ENCODE measurements at regions not wholly inside any gene's neighbourhood (a gene's known extent, or its start where the extent isn't known, plus 50 kb on each side); places are given as distances from the start of the nearest gene placed in this dataset.

DNA sequence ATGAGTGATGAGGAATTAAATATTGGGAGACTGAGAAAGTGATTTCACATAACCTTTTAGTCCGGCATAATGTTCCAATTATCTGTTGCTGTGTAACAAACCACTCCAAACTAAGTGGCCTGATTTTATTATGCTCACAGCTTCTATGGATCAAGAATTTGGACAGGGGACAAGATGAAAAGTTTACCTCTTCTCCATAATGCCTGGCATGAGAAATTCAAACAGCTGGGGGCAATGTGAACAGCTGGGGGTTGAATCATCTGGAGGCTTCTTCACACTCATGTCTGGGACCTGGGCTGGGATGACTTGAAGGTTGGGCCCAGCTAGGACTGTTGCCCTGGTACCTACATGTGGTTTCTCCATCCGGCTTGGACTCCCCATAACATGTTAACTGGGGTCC lies 99.4 kb upstream of the DRD2 start:
- no peaks in the 10 kb centered on the region for H4K20me1 ChIP-seq (ENCODE audit: control insufficient read depth, extremely low read depth, insufficient read depth, low read length)
- H3K4me2 ChIP-seq (ENCODE audit: extremely low read depth, insufficient read depth, low read length): no peak overlapping the region
- H3K9me3 ChIP-seq (ENCODE audit: control insufficient read depth, insufficient read depth, low read depth, low read length): no peaks in the 10 kb centered on the region
- no peaks in the 10 kb centered on the region for H3K36me3 ChIP-seq (ENCODE audit: control insufficient read depth, insufficient read depth, low read length)
- no peak overlapping the region for H3K27ac ChIP-seq (ENCODE audit: insufficient read depth, low read length)
- no peak overlapping the region for H3K9ac ChIP-seq (ENCODE audit: insufficient read depth, low read length)
- H3K79me2 ChIP-seq (ENCODE audit: control insufficient read depth, insufficient read depth, low read length): no peaks in the 10 kb centered on the region
- no peaks in the 10 kb centered on the region for H3K27me3 ChIP-seq (ENCODE audit: control insufficient read depth, insufficient read depth, low read length)
- H2AFZ ChIP-seq (ENCODE audit: low read length): no peak overlapping the region
- TF ChIP-seq, protein P1, sequence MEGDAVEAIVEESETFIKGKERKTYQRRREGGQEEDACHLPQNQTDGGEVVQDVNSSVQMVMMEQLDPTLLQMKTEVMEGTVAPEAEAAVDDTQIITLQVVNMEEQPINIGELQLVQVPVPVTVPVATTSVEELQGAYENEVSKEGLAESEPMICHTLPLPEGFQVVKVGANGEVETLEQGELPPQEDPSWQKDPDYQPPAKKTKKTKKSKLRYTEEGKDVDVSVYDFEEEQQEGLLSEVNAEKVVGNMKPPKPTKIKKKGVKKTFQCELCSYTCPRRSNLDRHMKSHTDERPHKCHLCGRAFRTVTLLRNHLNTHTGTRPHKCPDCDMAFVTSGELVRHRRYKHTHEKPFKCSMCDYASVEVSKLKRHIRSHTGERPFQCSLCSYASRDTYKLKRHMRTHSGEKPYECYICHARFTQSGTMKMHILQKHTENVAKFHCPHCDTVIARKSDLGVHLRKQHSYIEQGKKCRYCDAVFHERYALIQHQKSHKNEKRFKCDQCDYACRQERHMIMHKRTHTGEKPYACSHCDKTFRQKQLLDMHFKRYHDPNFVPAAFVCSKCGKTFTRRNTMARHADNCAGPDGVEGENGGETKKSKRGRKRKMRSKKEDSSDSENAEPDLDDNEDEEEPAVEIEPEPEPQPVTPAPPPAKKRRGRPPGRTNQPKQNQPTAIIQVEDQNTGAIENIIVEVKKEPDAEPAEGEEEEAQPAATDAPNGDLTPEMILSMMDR (conservative IDR thresholded peaks at IDR 0.05 in 1 of 2, IDR thresholded peaks at IDR 0.05 in 1 of 2; ENCODE audit: low read depth in 1 of 2, low read length in 2 of 2): no peak
- TF ChIP-seq EZH2 (IDR thresholded peaks at IDR 0.05; ENCODE audit: low read length, missing control alignments): no peak
- no peak for DNase-seq (ENCODE audit: low read depth in 2 of 2)
- no peaks in the 10 kb centered on the region for H3K4me1 ChIP-seq (ENCODE audit: control insufficient read depth, extremely low read depth, insufficient read depth, low read length)
- H3K4me3 ChIP-seq (replicated peaks in 1 of 4; ENCODE audit: control extremely low read depth in 1 of 4, insufficient read depth in 1 of 4, low read depth in 3 of 4, low read length in 4 of 4): no peak overlapping the region

DNA sequence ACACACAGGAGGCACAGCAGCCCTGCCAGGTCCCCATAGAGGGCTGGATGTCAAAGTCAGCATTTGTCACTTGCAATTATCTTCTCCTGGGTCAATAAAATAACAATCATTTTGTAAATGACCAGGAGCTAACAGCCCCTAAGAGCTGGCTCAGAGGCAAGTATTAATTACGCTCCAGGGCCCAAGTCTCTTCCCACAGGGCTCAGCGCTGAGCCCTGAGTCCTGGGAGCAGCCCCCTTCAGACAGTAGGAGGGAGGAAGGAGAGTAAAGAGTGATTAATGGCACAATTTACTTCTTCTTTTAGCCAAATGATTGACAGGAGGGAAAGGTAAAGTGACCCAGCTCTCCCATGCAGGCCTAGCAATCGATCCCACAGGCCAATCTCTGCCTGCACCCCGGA lies 99.0 kb upstream of the DRD2 start:
- Histone ChIP-seq H3K4me2 (ENCODE audit: extremely low read depth, insufficient read depth, low read length) (no peak overlapping the region), H4K20me1 (ENCODE audit: control insufficient read depth, extremely low read depth, insufficient read depth, low read length) (no peaks in the 10 kb centered on the region), H3K27ac (ENCODE audit: insufficient read depth, low read length) (no peak overlapping the region), H3K9ac (ENCODE audit: insufficient read depth, low read length) (no peak overlapping the region), H3K4me1 (ENCODE audit: control insufficient read depth, extremely low read depth, insufficient read depth, low read length) (no peaks in the 10 kb centered on the region), H3K36me3 (ENCODE audit: control insufficient read depth, insufficient read depth, low read length) (no peaks in the 10 kb centered on the region), H3K79me2 (ENCODE audit: control insufficient read depth, insufficient read depth, low read length) (no peaks in the 10 kb centered on the region), H2AFZ (ENCODE audit: low read length) (no peak overlapping the region), H3K4me3 (replicated peaks in 1 of 4; ENCODE audit: control extremely low read depth in 1 of 4, insufficient read depth in 1 of 4, low read depth in 3 of 4, low read length in 4 of 4) (no peak overlapping the region), H3K27me3 (ENCODE audit: control insufficient read depth, insufficient read depth, low read length) (no peaks in the 10 kb centered on the region), H3K9me3 (ENCODE audit: control insufficient read depth, insufficient read depth, low read depth, low read length) (no peaks in the 10 kb centered on the region)
- TF ChIP-seq, protein P1 (conservative IDR thresholded peaks at IDR 0.05 in 1 of 2, IDR thresholded peaks at IDR 0.05 in 1 of 2; ENCODE audit: low read depth in 1 of 2, low read length in 2 of 2): no peak
- TF ChIP-seq EZH2 (IDR thresholded peaks at IDR 0.05; ENCODE audit: low read length, missing control alignments): no peak
- DNase-seq (ENCODE audit: low read depth in 2 of 2): no peak

DNA sequence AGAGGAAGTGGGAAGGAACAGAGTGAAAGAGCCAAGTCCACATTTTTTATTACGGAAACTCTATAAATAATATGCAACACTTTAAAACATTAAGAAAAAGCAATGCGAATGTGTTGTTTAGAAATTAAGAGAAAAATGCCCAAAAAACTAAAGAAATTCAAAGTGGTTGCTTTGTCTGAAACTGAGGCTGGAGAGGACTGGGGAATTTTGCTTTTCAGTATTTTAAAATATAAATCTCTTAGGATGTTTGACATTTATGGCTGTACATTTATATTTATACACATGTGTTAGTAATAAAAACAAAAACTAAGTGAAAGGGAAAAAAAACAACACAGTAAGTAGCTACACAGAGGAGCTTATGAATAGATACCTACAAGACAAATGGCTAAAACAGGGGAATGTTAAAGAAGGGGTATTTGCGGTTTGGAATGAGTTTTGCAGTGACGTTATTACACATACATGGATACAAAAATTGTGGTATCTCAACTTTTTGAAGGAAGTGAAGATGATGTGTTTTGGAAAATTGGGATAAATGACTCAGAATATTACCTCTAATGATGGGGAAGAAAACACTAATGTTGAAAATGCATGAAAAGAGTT lies 97.0 kb upstream of the DRD2 start:
- H3K9me3 ChIP-seq (ENCODE audit: control insufficient read depth, insufficient read depth, low read depth, low read length): no peaks in the 10 kb centered on the region
- DNase-seq (ENCODE audit: low read depth in 2 of 2): peak in 1 of 2 donors; percentile 39
- no peaks in the 10 kb centered on the region for H4K20me1 ChIP-seq (ENCODE audit: control insufficient read depth, extremely low read depth, insufficient read depth, low read length)
- TF ChIP-seq, protein P1 (conservative IDR thresholded peaks at IDR 0.05 in 1 of 2, IDR thresholded peaks at IDR 0.05 in 1 of 2; ENCODE audit: low read depth in 1 of 2, low read length in 2 of 2): no peak
- no peak for TF ChIP-seq EZH2 (IDR thresholded peaks at IDR 0.05; ENCODE audit: low read length, missing control alignments)
- no peak overlapping the region for H3K4me2 ChIP-seq (ENCODE audit: extremely low read depth, insufficient read depth, low read length)
- H2AFZ ChIP-seq (ENCODE audit: low read length): no peak overlapping the region
- H3K27me3 ChIP-seq (ENCODE audit: control insufficient read depth, insufficient read depth, low read length): no peaks in the 10 kb centered on the region
- H3K4me1 ChIP-seq (ENCODE audit: control insufficient read depth, extremely low read depth, insufficient read depth, low read length): no peaks in the 10 kb centered on the region
- H3K27ac ChIP-seq (ENCODE audit: insufficient read depth, low read length): no peak overlapping the region
- H3K9ac ChIP-seq (ENCODE audit: insufficient read depth, low read length): no peak overlapping the region
- no peaks in the 10 kb centered on the region for H3K36me3 ChIP-seq (ENCODE audit: control insufficient read depth, insufficient read depth, low read length)
- H3K4me3 ChIP-seq (replicated peaks in 1 of 4; ENCODE audit: control extremely low read depth in 1 of 4, insufficient read depth in 1 of 4, low read depth in 3 of 4, low read length in 4 of 4): no peak overlapping the region
- H3K79me2 ChIP-seq (ENCODE audit: control insufficient read depth, insufficient read depth, low read length): no peaks in the 10 kb centered on the region

Measured in fibroblast of lung (primary cell).